Endothelial cell of umbilical vein (primary cell): ENCODE measurements at regions not wholly inside any gene's neighbourhood (a gene's known extent, or its start where the extent isn't known, plus 50 kb on each side); places are given as distances from the start of the nearest gene placed in this dataset.

Experiments
- BruUV-seq: library from RNA; stranded (reverse); fragments of 400-500 nt; replicated peaks from 2 replicates; lab custom pipeline; 2021; lab: Mats Ljungman, UMichigan
- CTCF ChIA-PET: fragments of 300-600, 350-600 bp; sonication (Branson Sonifier 250); formaldehyde crosslinking; loops from one replicate; lab custom pipeline; 2021; ENCODE audit warnings: antibody characterized with exemption, inconsistent platforms; lab: Charles Lee
- POLR2A ChIA-PET: fragments of 300-600, 350-600 bp; sonication (Branson Sonifier 250); formaldehyde crosslinking; loops from one replicate; lab custom pipeline; 2021; ENCODE audit warnings: antibody characterized with exemption, inconsistent platforms; lab: Charles Lee
- DNase-seq: peaks from one replicate; pipeline ENCODE4 v3.0.0-alpha.2; 2011; ENCODE audit warnings: low read depth, low spot score
- FAIRE-seq: peaks from 2 replicates; lab custom pipeline; 2011; peaks lifted over from hg19 to GRCh38; lab: Jason Lieb, UNC
- H2AFZ ChIP-seq: 2 replicates; pipeline ENCODE4 v1.6.0; 2012; ENCODE audit warnings: low read depth, low read length, control low read depth, inconsistent platforms
- H3K27ac ChIP-seq: 2 replicates; pipeline ENCODE4 v1.5.1; 2011; ENCODE audit warnings: low read depth, mild to moderate bottlenecking, control low read depth, low read length, moderate library complexity; ENCODE audit not compliant: insufficient read depth
- H3K27me3 ChIP-seq, 2 experiments: 2 replicates each; pipeline versions ENCODE4 v1.6.0 to v1.6.1; 2011; ENCODE audit warnings: low read length in 2 of 2, mixed read lengths in 1 of 2; ENCODE audit not compliant: control insufficient read depth in 2 of 2, insufficient read depth in 2 of 2
- H3K36me3 ChIP-seq, 2 experiments: 2 replicates in 1 of 2; 3 replicates in 1 of 2; pipeline ENCODE4 v1.5.1; 2011; ENCODE audit warnings: low read length in 2 of 2, mild to moderate bottlenecking in 1 of 2, moderate library complexity in 1 of 2; ENCODE audit not compliant: control insufficient read depth in 2 of 2, insufficient read depth in 2 of 2; ENCODE audit errors: extremely low read depth in 1 of 2
- H3K4me1 ChIP-seq: 3 replicates; pipeline ENCODE4 v1.5.1; 2011; ENCODE audit warnings: mild to moderate bottlenecking, low read length; ENCODE audit not compliant: control insufficient read depth, insufficient read depth; ENCODE audit errors: extremely low read depth
- H3K4me2 ChIP-seq: 2 replicates; pipeline ENCODE4 v1.6.1; 2011; ENCODE audit warnings: low read length, control low read depth, mixed read lengths; ENCODE audit not compliant: insufficient read depth
- H3K4me3 ChIP-seq, 3 experiments: fragments of 200-600 bp in 1 of 3; sonication (generic), shearing (Covaris generic) in 1 of 3; replicated peaks in 1 of 3; 2 replicates each; pipeline ENCODE4 v1.5.1; 2011 to 2016; ENCODE audit warnings: control low read depth in 3 of 3, low read length in 3 of 3, mild to moderate bottlenecking in 2 of 3, inconsistent platforms in 1 of 3, low read depth in 1 of 3, moderate library complexity in 1 of 3; ENCODE audit not compliant: insufficient read depth in 1 of 3
- H3K79me2 ChIP-seq: 2 replicates; pipeline ENCODE4 v1.6.0; 2012; ENCODE audit warnings: low read length, inconsistent platforms; ENCODE audit not compliant: control insufficient read depth, insufficient read depth
- H3K9ac ChIP-seq: replicated peaks from 2 replicates; pipeline ENCODE3; 2011; ENCODE audit warnings: low read length, control low read depth; ENCODE audit not compliant: insufficient read depth; ENCODE audit errors: extremely low read depth
- H3K9me1 ChIP-seq: replicated peaks from 3 replicates; pipeline ENCODE4 v1.6.0; 2011; ENCODE audit warnings: mild to moderate bottlenecking, low read length; ENCODE audit not compliant: control insufficient read depth, insufficient read depth; ENCODE audit errors: extremely low read depth
- H3K9me3 ChIP-seq: replicated peaks from 2 replicates; pipeline ENCODE4 v1.5.1; 2012; ENCODE audit warnings: low read length, inconsistent platforms; ENCODE audit not compliant: control insufficient read depth, insufficient read depth
- H4K20me1 ChIP-seq: replicated peaks from 2 replicates; pipeline ENCODE3; 2011; ENCODE audit warnings: mild to moderate bottlenecking, low read length; ENCODE audit not compliant: control insufficient read depth, insufficient read depth; ENCODE audit errors: extremely low read depth
- CTCF ChIP-seq, 2 donors: IDR thresholded peaks; 1 replicate in 1 of 2; 2 replicates in 1 of 2; pipeline ENCODE4 v1.5.1; 2011; ENCODE audit warnings: low read length in 2 of 2, mild to moderate bottlenecking in 2 of 2, moderate library complexity in 2 of 2, control low read depth in 1 of 2, inconsistent platforms in 1 of 2, low read depth in 1 of 2; ENCODE audit not compliant: insufficient read depth in 1 of 2; ENCODE audit errors: extremely low read depth in 1 of 2
- EZH2 ChIP-seq: IDR thresholded peaks from 2 replicates; pipeline ENCODE4 v1.6.1; 2012; ENCODE audit warnings: borderline replicate concordance, low read depth, mild to moderate bottlenecking, moderate library complexity, low read length, inconsistent platforms; ENCODE audit not compliant: severe bottlenecking
- FOS ChIP-seq: IDR thresholded peaks from 2 replicates; pipeline ENCODE4 v1.6.1; 2011; ENCODE audit warnings: mild to moderate bottlenecking, low read length, moderate library complexity, borderline replicate concordance; ENCODE audit not compliant: insufficient read depth
- GATA2 ChIP-seq: IDR thresholded peaks from 2 replicates; pipeline ENCODE4 v1.7.0; 2011; ENCODE audit warnings: low read depth, mild to moderate bottlenecking, moderate library complexity, mixed read lengths, low read length; ENCODE audit not compliant: insufficient read length, insufficient read depth
- JUN ChIP-seq: IDR thresholded peaks from 2 replicates; pipeline ENCODE4 v1.6.1; 2011; ENCODE audit warnings: borderline replicate concordance, low read depth; ENCODE audit not compliant: insufficient read length, insufficient read depth
- MYC ChIP-seq: IDR thresholded peaks from one replicate; pipeline ENCODE4 v1.6.1; 2011; ENCODE audit warnings: mild to moderate bottlenecking, low read depth, low read length
- POLR2A ChIP-seq: IDR thresholded peaks from 2 replicates; pipeline ENCODE4 v1.6.1; 2012; ENCODE audit warnings: low read depth, mild to moderate bottlenecking, control low read depth, low read length
- POLR2AphosphoS5 ChIP-seq: IDR thresholded peaks from 2 replicates; pipeline ENCODE4 v1.6.1; 2012; ENCODE audit warnings: low read depth, mild to moderate bottlenecking, control low read depth, low read length, moderate library complexity; ENCODE audit not compliant: insufficient read depth
- dilution Hi-C: fragments of 300-500 bp; cut with MboI; formaldehyde crosslinking; loops from one replicate; pipeline ENCODE4 v1.15.0; 2019; ENCODE audit warnings: low sequenced_read_pairs; ENCODE audit not compliant: extremely low pct_ligation_motif_present
- intact Hi-C: fragments of 100-400 bp; cut with micrococcal nuclease; formaldehyde crosslinking; loops from one replicate; pipeline ENCODE4 v1.10.0; 2022
- TF ChIP-seq, protein P1 (sequence below): IDR thresholded peaks from 2 replicates; pipeline ENCODE4 v1.6.1; 2011; ENCODE audit not compliant: insufficient read depth, insufficient read length

GRCh38 chr10:20512631-20513030, 384.5 kb downstream of the NEBL start:
- Histone ChIP-seq H3K4me1 (no peaks in the 10 kb centered on the region), H3K9ac (no peak overlapping the region), H3K9me3 (peaks cover 2% of the 10 kb centered on the region), H3K27ac (no peak overlapping the region), H3K79me2 (no peaks in the 10 kb centered on the region), H3K9me1 (no peaks in the 10 kb centered on the region), H2AFZ (no peak overlapping the region), H3K4me2 (no peak overlapping the region), H3K27me3 (no peaks in the 10 kb centered on the region), H4K20me1 (no peaks in the 10 kb centered on the region), H3K36me3 (no peaks in the 10 kb centered on the region), H3K4me3 (no peak overlapping the region)
- BruUV-seq, result no TSS peak
- dilution Hi-C loops (no loop called here), intact Hi-C loops (no loop called here)
- TF ChIP-seq FOS, result no peak
- no peak for TF ChIP-seq EZH2
- TF ChIP-seq POLR2AphosphoS5, result no peak
- TF ChIP-seq, protein P1, sequence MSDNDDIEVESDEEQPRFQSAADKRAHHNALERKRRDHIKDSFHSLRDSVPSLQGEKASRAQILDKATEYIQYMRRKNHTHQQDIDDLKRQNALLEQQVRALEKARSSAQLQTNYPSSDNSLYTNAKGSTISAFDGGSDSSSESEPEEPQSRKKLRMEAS, result no peak
- no peak for TF ChIP-seq CTCF (IDR thresholded peaks at IDR 0.05; ENCODE audit: extremely low read depth in 1 of 2, insufficient read depth in 1 of 2, low read depth in 1 of 2, low read length in 2 of 2)
- TF ChIP-seq MYC, result no peak
- TF ChIP-seq GATA2, result no peak
- no peak for TF ChIP-seq POLR2A
- no peak for TF ChIP-seq JUN
- FAIRE-seq (no peak), DNase-seq (no peak)
- POLR2A ChIA-PET, result no interaction called here
- CTCF ChIA-PET, result no interaction called here
